H1 (cell line): ENCODE measurements at regions not wholly inside any gene's neighbourhood (a gene's known extent, or its start where the extent isn't known, plus 50 kb on each side); places are given as distances from the start of the nearest gene placed in this dataset.
"Not testable (repeated sequence)": the region's sequence is repeated elsewhere in the genome, so short reads cannot be mapped to it uniquely, and the experiment has no call there.

Source experiments
- CTCF ChIA-PET: fragments of 300-600 bp; sonication (Branson Sonifier 250); formaldehyde crosslinking; loops from one replicate; lab custom pipeline; 2021; ENCODE audit not compliant: partially characterized antibody; lab: Charles Lee
- POLR2A ChIA-PET: fragments of 300-600 bp; sonication (Branson Sonifier 250); formaldehyde crosslinking; loops from one replicate; lab custom pipeline; 2021; ENCODE audit warnings: inconsistent platforms; ENCODE audit not compliant: partially characterized antibody; lab: Charles Lee
- DNase-seq, 2 experiments: peaks; one replicate each; pipeline versions ENCODE4 v3.0.0 to v3.0.0-alpha.2; 2010 to 2022; ENCODE audit warnings: low spot score in 2 of 2, low read depth in 1 of 2, mixed read lengths in 1 of 2
- FAIRE-seq: peaks from 2 replicates; lab custom pipeline; 2011; peaks lifted over from hg19 to GRCh38; lab: Jason Lieb, UNC
- H2AFZ ChIP-seq: 2 replicates; pipeline ENCODE4 v1.8.1; 2012; ENCODE audit warnings: low read length, inconsistent platforms
- H2AK5ac ChIP-seq: 2 replicates; pipeline ENCODE4 v1.6.1; 2013; ENCODE audit warnings: low read depth, low read length
- H2BK120ac ChIP-seq: replicated peaks from 2 replicates; pipeline ENCODE3; 2013; ENCODE audit warnings: low read depth, low read length, inconsistent platforms
- H2BK12ac ChIP-seq: 2 replicates; pipeline ENCODE4 v1.6.1; 2013; ENCODE audit warnings: low read depth, low read length
- H2BK15ac ChIP-seq: 2 replicates; pipeline ENCODE4 v1.6.1; 2013; ENCODE audit warnings: low read length
- H2BK20ac ChIP-seq: 2 replicates; pipeline ENCODE4 v1.6.1; 2013; ENCODE audit warnings: low read length
- H2BK5ac ChIP-seq: 2 replicates; pipeline ENCODE4 v1.6.1; 2013; ENCODE audit warnings: low read depth, low read length
- H3K14ac ChIP-seq: 2 replicates; pipeline ENCODE4 v1.6.1; 2013; ENCODE audit warnings: inconsistent platforms; ENCODE audit not compliant: insufficient read length
- H3K18ac ChIP-seq: 2 replicates; pipeline ENCODE4 v1.6.1; 2013; ENCODE audit warnings: low read length; ENCODE audit errors: extremely low read depth
- H3K23ac ChIP-seq: 2 replicates; pipeline ENCODE4 v1.6.1; 2013; ENCODE audit warnings: inconsistent platforms; ENCODE audit not compliant: insufficient read length
- H3K23me2 ChIP-seq: 2 replicates; pipeline ENCODE4 v1.6.1; 2013; ENCODE audit warnings: low read depth, low read length
- H3K27ac ChIP-seq: 2 replicates; pipeline ENCODE4 v1.6.1; 2011; ENCODE audit warnings: low read depth, low read length, inconsistent platforms
- H3K27me3 ChIP-seq, 4 experiments: replicated peaks in 1 of 4; 1 replicate in 1 of 4; 2 replicates in 3 of 4; pipeline versions ENCODE4 v1.6.1 to v1.8.1; 2011 to 2013; ENCODE audit warnings: low read length in 3 of 4, mild to moderate bottlenecking in 3 of 4, inconsistent platforms in 2 of 4, mixed read lengths in 2 of 4, moderate library complexity in 1 of 4; ENCODE audit not compliant: control insufficient read depth in 3 of 4, insufficient read depth in 3 of 4; ENCODE audit errors: extremely low read depth in 1 of 4
- H3K36me3 ChIP-seq, 4 experiments: 2 replicates each; pipeline versions ENCODE4 v1.6.1 to v1.8.1; 2011 to 2013; ENCODE audit warnings: mild to moderate bottlenecking in 4 of 4, low read length in 3 of 4, moderate library complexity in 2 of 4, control low read depth in 1 of 4, inconsistent platforms in 1 of 4; ENCODE audit not compliant: insufficient read depth in 4 of 4, control insufficient read depth in 2 of 4
- H3K4ac ChIP-seq: replicated peaks from 2 replicates; pipeline ENCODE3; 2013; ENCODE audit warnings: low read length, low read depth, mixed read lengths, inconsistent platforms; ENCODE audit not compliant: insufficient read length
- H3K4me1 ChIP-seq, 4 experiments: replicated peaks in 1 of 4; 1 replicate in 1 of 4; 2 replicates in 3 of 4; pipeline versions ENCODE4 v1.6.1 to v1.8.1; 2011 to 2013; ENCODE audit warnings: low read length in 3 of 4, inconsistent platforms in 2 of 4, mixed read lengths in 1 of 4; ENCODE audit not compliant: insufficient read depth in 4 of 4, control insufficient read depth in 3 of 4
- H3K4me2 ChIP-seq, 2 experiments: 2 replicates each; pipeline versions ENCODE4 v1.6.1 to v1.8.1; 2011 to 2013; ENCODE audit warnings: low read depth in 2 of 2, low read length in 2 of 2, control low read depth in 1 of 2, inconsistent platforms in 1 of 2, mild to moderate bottlenecking in 1 of 2; ENCODE audit not compliant: insufficient read depth in 1 of 2
- H3K4me3 ChIP-seq, 4 experiments: fragments of 200-600, 300-600 bp in 1 of 4; sonication (generic), shearing (Covaris generic), sonication (Bioruptor Twin) in 1 of 4; 2 replicates each; pipeline versions ENCODE4 v1.5.1 to v1.8.1; 2011 to 2016; ENCODE audit warnings: low read length in 4 of 4, low read depth in 3 of 4, control low read depth in 2 of 4, inconsistent platforms in 2 of 4, mild to moderate bottlenecking in 2 of 4, mixed read lengths in 1 of 4, moderate library complexity in 1 of 4; ENCODE audit not compliant: insufficient read depth in 2 of 4; ENCODE audit errors: extremely low read depth in 1 of 4
- H3K56ac ChIP-seq: replicated peaks from 2 replicates; pipeline ENCODE3; 2013; ENCODE audit warnings: low read depth, mild to moderate bottlenecking, mixed read lengths, low read length, inconsistent platforms; ENCODE audit not compliant: insufficient read length
- H3K79me1 ChIP-seq: 2 replicates; pipeline ENCODE4 v1.6.1; 2013; ENCODE audit warnings: low read depth, low read length, control low read depth
- H3K79me2 ChIP-seq, 2 experiments: 2 replicates each; pipeline versions ENCODE4 v1.6.1 to v1.8.1; 2012 to 2013; ENCODE audit warnings: low read length in 2 of 2, mild to moderate bottlenecking in 2 of 2, inconsistent platforms in 1 of 2; ENCODE audit not compliant: insufficient read depth in 2 of 2, control insufficient read depth in 1 of 2
- H3K9ac ChIP-seq, 4 experiments: replicated peaks in 1 of 4; 1 replicate in 1 of 4; 2 replicates in 3 of 4; pipeline versions ENCODE4 v1.6.1 to v1.8.1; 2011 to 2013; ENCODE audit warnings: low read depth in 3 of 4, low read length in 3 of 4, control low read depth in 2 of 4, mild to moderate bottlenecking in 2 of 4, moderate library complexity in 2 of 4, inconsistent platforms in 1 of 4; ENCODE audit errors: extremely low read depth in 1 of 4
- H3K9me3 ChIP-seq, 2 experiments: 2 replicates each; pipeline versions ENCODE4 v1.6.1 to v1.8.1; 2012 to 2013; ENCODE audit warnings: mild to moderate bottlenecking in 2 of 2, moderate library complexity in 2 of 2, control low read depth in 1 of 2, inconsistent platforms in 1 of 2, low read depth in 1 of 2, low read length in 1 of 2, mixed read lengths in 1 of 2; ENCODE audit not compliant: insufficient read depth in 2 of 2
- H4K20me1 ChIP-seq, 2 experiments: replicated peaks in 1 of 2; 2 replicates each; pipeline versions ENCODE3 to v1.8.1; 2011 to 2013; ENCODE audit warnings: inconsistent platforms in 2 of 2, low read length in 2 of 2, mild to moderate bottlenecking in 1 of 2; ENCODE audit not compliant: insufficient read depth in 2 of 2, control insufficient read depth in 1 of 2
- H4K5ac ChIP-seq: 2 replicates; pipeline ENCODE4 v1.6.1; 2013; ENCODE audit warnings: low read length, low read depth, mixed read lengths, inconsistent platforms; ENCODE audit not compliant: insufficient read length
- H4K8ac ChIP-seq: 2 replicates; pipeline ENCODE4 v1.8.0; 2013; ENCODE audit warnings: mild to moderate bottlenecking, moderate library complexity, low read length, inconsistent platforms; ENCODE audit not compliant: insufficient read depth; ENCODE audit errors: extremely low read depth
- H4K91ac ChIP-seq: replicated peaks from 2 replicates; pipeline ENCODE3; 2013; ENCODE audit warnings: low read length, mixed read lengths, inconsistent platforms; ENCODE audit not compliant: insufficient read length
- WGBS, 2 experiments: shearing (Covaris generic) in 1 of 2; methylation state at CpG; one replicate each; pipeline versions ENCODE4 v1.1.6 to v1.1.7; 2013 to 2015; ENCODE audit warnings: low lambda C conversion rate in 2 of 2, mixed read lengths in 2 of 2, inconsistent platforms in 1 of 2, low coverage in 1 of 2, missing lambda C conversion rate in 1 of 2; ENCODE audit not compliant: insufficient replicate concordance in 2 of 2, insufficient coverage in 1 of 2, insufficient read length in 1 of 2; ENCODE audit errors: extremely low coverage in 1 of 2, missing lambda C conversion rate in 1 of 2; 5-methylcytosine and 5-hydroxymethylcytosine counted together

GRCh38 chr21:13981176-13982087 is 229.3 kb downstream of the LIPI start:
- WGBS, 2 experiments: 93% methylated on average over 11 of the region's 48 CpGs; no CpG with 5 or more reads in 1 of the 2 experiments

More at GRCh38 chr21:13981176-13982087, 229.3 kb downstream of the LIPI start:
- H4K5ac ChIP-seq, H2AFZ ChIP-seq, H3K27me3 ChIP-seq, H2BK5ac ChIP-seq, H3K4me1 ChIP-seq, H3K79me2 ChIP-seq, H3K27ac ChIP-seq, H3K14ac ChIP-seq, H3K18ac ChIP-seq, H4K20me1 ChIP-seq, H2BK120ac ChIP-seq, H3K56ac ChIP-seq, FAIRE-seq, H3K36me3 ChIP-seq, H2BK20ac ChIP-seq, CTCF ChIA-PET, H3K79me1 ChIP-seq, POLR2A ChIA-PET, H3K4me2 ChIP-seq, H2BK15ac ChIP-seq, H3K4me3 ChIP-seq, H3K4ac ChIP-seq, H3K9ac ChIP-seq, H4K8ac ChIP-seq, H2BK12ac ChIP-seq, H3K23ac ChIP-seq, H2AK5ac ChIP-seq, H4K91ac ChIP-seq, H3K23me2 ChIP-seq, DNase-seq: not testable (repeated sequence)
- peaks cover 3 to 41% of the 10 kb centered on the region in 2 experiments; a peak in 2 of 4 replicates for H3K9me3 ChIP-seq
